GM23248 (cell line): ENCODE measurements at regions not wholly inside any gene's neighbourhood (a gene's known extent, or its start where the extent isn't known, plus 50 kb on each side); places are given as distances from the start of the nearest gene placed in this dataset.

Experiments
- DNase-seq: peaks from one replicate; pipeline ENCODE4 v3.0.0-alpha.2; 2015
- H2AFZ ChIP-seq: fragments of 200-600 bp; sonication (generic); 2 replicates; pipeline ENCODE4 v1.6.1; 2016; ENCODE audit warnings: antibody characterized with exemption
- H3F3A ChIP-seq: fragments of 200-600 bp; sonication (generic); 2 replicates; pipeline ENCODE4 v1.6.1; 2016; ENCODE audit warnings: mild to moderate bottlenecking, antibody characterized with exemption, mixed run types; ENCODE audit not compliant: insufficient read depth
- H3K27ac ChIP-seq: fragments of 200-600 bp; sonication (generic); 2 replicates; pipeline ENCODE4 v1.5.1; 2016; ENCODE audit warnings: mild to moderate bottlenecking
- H3K27me3 ChIP-seq: fragments of 200-600 bp; sonication (generic); replicated peaks from 2 replicates; pipeline ENCODE4 v1.6.1; 2016; ENCODE audit warnings: mild to moderate bottlenecking; ENCODE audit not compliant: insufficient read depth
- H3K36me3 ChIP-seq: fragments of 200-600 bp; sonication (generic); 2 replicates; pipeline ENCODE4 v1.6.1; 2016; ENCODE audit warnings: low read depth, mild to moderate bottlenecking
- H3K4me1 ChIP-seq: fragments of 200-600 bp; sonication (generic); 2 replicates; pipeline ENCODE4 v1.6.1; 2016; ENCODE audit warnings: mild to moderate bottlenecking; ENCODE audit not compliant: insufficient read depth
- H3K4me2 ChIP-seq: fragments of 200-600 bp; sonication (generic); one replicate; pipeline ENCODE4 v1.6.1; 2016; ENCODE audit warnings: mild to moderate bottlenecking; ENCODE audit not compliant: unreplicated experiment
- H3K4me3 ChIP-seq: fragments of 200-600 bp; sonication (generic); 2 replicates; pipeline ENCODE4 v1.5.1; 2016; ENCODE audit warnings: mild to moderate bottlenecking
- H3K79me2 ChIP-seq: fragments of 200-600 bp; sonication (generic); 2 replicates; pipeline ENCODE4 v1.6.1; 2016; ENCODE audit warnings: mild to moderate bottlenecking; ENCODE audit not compliant: insufficient read depth
- H3K9ac ChIP-seq: fragments of 200-600 bp; sonication (generic); 2 replicates; pipeline ENCODE4 v1.6.1; 2016; ENCODE audit warnings: mild to moderate bottlenecking
- H3K9me2 ChIP-seq: fragments of 200-600 bp; sonication (generic); 2 replicates; pipeline ENCODE4 v1.6.1; 2016; ENCODE audit warnings: mixed run types, mild to moderate bottlenecking, moderate library complexity; ENCODE audit not compliant: insufficient read depth
- H3K9me3 ChIP-seq: fragments of 200-600 bp; sonication (generic); one replicate; pipeline ENCODE4 v1.6.1; 2017; ENCODE audit warnings: low read depth
- H4K20me1 ChIP-seq: fragments of 200-600 bp; sonication (generic); 2 replicates; pipeline ENCODE4 v1.6.0; 2016; ENCODE audit not compliant: insufficient read depth
- EZH2 ChIP-seq: fragments of 200-600 bp; sonication (generic); IDR thresholded peaks from 2 replicates; pipeline ENCODE4 v1.6.1; 2018; ENCODE audit warnings: antibody characterized with exemption, mild to moderate bottlenecking; ENCODE audit not compliant: insufficient read depth, poor library complexity, severe bottlenecking
- EZH2phosphoT487 ChIP-seq: fragments of 200-600 bp; sonication (generic); IDR thresholded peaks from 2 replicates; pipeline ENCODE4 v1.6.1; 2018; ENCODE audit warnings: antibody characterized with exemption, moderate library complexity, mild to moderate bottlenecking, low read depth; ENCODE audit not compliant: insufficient read depth
- WGBS, 2 experiments: methylation state at CpG; one replicate each; pipeline ENCODE4 v1.1.6; 2015 to 2017; ENCODE audit warnings: low lambda C conversion rate in 2 of 2, low coverage in 1 of 2; ENCODE audit errors: missing lambda C conversion rate in 2 of 2; 5-methylcytosine and 5-hydroxymethylcytosine counted together
- in situ Hi-C: fragments of 300-500 bp; cut with MboI; formaldehyde crosslinking; loops from 2 replicates; pipeline ENCODE4 v1.15.0; 2020

DNA sequence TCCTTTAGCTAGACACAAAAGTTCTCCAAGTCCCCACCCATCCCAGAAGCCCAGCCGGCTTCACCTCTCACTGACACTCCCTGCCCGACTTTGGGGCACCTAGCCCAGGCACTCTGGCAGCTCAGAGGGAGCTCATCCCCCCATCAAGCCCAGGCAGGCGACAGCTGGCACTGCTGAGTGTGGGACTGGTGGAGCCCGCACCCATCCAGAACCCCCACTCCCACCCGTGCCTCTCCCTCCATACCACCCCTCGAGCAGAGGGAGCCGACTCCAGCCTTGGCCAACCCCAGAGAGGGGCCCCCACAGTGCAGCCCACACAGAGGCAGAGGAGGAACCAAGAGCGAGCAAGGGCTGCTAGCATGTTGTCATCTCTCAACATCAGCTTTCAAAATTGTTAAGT lies 658.6 kb downstream of the AMY1C start:
- Histone ChIP-seq H2AFZ (no peak overlapping the region), H3K9me2 (no peaks in the 10 kb centered on the region), H3K4me3 (no peak overlapping the region), H3K36me3 (no peaks in the 10 kb centered on the region), H3K4me1 (no peaks in the 10 kb centered on the region), H4K20me1 (no peaks in the 10 kb centered on the region), H3K9ac (no peak overlapping the region), H3K27ac (no peak overlapping the region), H3K27me3 (no peaks in the 10 kb centered on the region), H3K79me2 (no peaks in the 10 kb centered on the region), H3K4me2 (no peak overlapping the region), H3K9me3 (no peaks in the 10 kb centered on the region), H3F3A (no peaks in the 10 kb centered on the region)
- WGBS, 2 experiments, result 12 to 15% methylated on average over 3 to 8 of the region's 8 CpGs
- in situ Hi-C loops, result no loop called here
- no peak for DNase-seq
- no peak for TF ChIP-seq EZH2phosphoT487
- TF ChIP-seq EZH2, result no peak

DNA sequence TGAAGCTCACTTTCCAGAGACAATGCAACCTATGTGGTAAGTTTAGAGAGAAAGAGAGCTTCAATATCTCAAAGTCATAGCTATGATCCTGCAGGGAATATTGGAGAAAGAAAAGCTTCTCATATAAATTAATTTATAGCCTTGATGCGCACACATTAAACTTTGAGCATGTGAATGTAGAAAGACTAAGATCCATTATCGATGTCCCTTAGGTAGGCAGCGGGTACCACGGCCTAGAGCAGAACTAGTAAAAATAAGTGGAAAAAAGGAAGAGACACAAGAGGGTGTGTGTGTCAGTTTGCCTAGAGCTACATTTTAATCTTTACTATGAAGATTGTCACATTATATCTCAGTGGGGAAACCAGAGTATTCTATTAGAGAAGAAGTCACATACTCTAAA lies 685.6 kb downstream of the AMY1C start:
- TF ChIP-seq EZH2phosphoT487 (no peak), EZH2 (no peak)

DNA sequence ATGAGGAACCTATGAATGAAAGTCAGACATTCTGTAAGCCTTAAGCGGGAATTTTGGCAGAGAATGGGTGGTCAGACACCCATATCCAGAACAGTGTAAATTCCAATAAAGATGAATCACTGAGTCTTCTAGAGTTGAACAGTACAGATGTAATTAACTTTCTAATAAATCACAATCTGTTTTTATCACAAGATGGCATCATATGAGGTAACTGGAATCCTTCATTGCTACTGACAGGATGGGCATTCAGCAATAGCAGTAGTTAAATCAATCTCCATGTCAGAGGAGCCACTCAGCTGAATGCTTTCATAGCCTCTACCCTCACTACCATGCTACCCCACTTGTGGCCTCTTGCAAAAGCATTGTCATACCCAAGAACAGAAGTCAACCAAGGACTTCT lies 690.3 kb downstream of the AMY1C start:
- no peaks in the 10 kb centered on the region for H4K20me1 ChIP-seq
- H3K4me2 ChIP-seq, result no peak overlapping the region
- no peaks in the 10 kb centered on the region for H3K27me3 ChIP-seq
- H3K36me3 ChIP-seq, result no peaks in the 10 kb centered on the region
- no peak for DNase-seq
- in situ Hi-C loops, result no loop called here
- no peak overlapping the region for H3K9ac ChIP-seq
- no peak overlapping the region for H2AFZ ChIP-seq
- WGBS, 2 experiments, result 8 to 17% methylated on average over 1 of the region's 1 CpG
- no peak for TF ChIP-seq EZH2phosphoT487
- no peak for TF ChIP-seq EZH2
- no peak overlapping the region for H3K4me3 ChIP-seq
- H3K27ac ChIP-seq, result no peak overlapping the region
- H3K9me3 ChIP-seq, result no peaks in the 10 kb centered on the region
- no peaks in the 10 kb centered on the region for H3K9me2 ChIP-seq
- no peaks in the 10 kb centered on the region for H3F3A ChIP-seq
- H3K79me2 ChIP-seq, result no peaks in the 10 kb centered on the region
- no peaks in the 10 kb centered on the region for H3K4me1 ChIP-seq

More for the DNA sequence above, 685.6 kb downstream of the AMY1C start:
- in situ Hi-C loops, result no loop called here
- DNase-seq, result no peak
- H3K9me2 ChIP-seq, result no peaks in the 10 kb centered on the region
- H3K4me1 ChIP-seq, result no peaks in the 10 kb centered on the region
- H3K27me3 ChIP-seq, result no peaks in the 10 kb centered on the region
- H3K9ac ChIP-seq, result no peak overlapping the region
- H3K79me2 ChIP-seq, result no peaks in the 10 kb centered on the region
- H3K9me3 ChIP-seq, result no peaks in the 10 kb centered on the region
- no peak overlapping the region for H3K27ac ChIP-seq
- no peak overlapping the region for H2AFZ ChIP-seq
- no peak overlapping the region for H3K4me2 ChIP-seq
- WGBS, 2 experiments, result 43 to 47% methylated on average over 4 of the region's 4 CpGs
- H4K20me1 ChIP-seq, result no peaks in the 10 kb centered on the region
- no peak overlapping the region for H3K4me3 ChIP-seq
- H3F3A ChIP-seq, result no peaks in the 10 kb centered on the region
- H3K36me3 ChIP-seq, result no peaks in the 10 kb centered on the region

DNA sequence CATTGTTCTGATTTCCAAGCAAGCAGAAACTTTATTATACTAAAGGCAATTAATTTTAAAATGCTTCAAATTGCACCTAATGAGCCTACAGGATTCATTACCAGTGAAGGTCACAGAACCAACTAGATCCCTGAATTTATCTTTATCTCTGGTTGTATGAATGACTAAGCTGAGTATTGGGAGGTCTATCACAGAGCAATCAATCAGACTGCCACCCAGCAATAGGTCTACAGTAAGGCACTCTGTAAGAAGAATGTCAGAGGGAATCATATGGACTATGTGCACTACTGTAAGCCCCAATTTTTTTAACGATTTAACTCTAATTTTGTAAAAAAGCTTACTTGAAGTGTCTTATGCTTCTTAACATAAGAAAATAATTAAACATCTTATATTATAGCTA lies 707.0 kb downstream of the AMY1C start:
- Histone ChIP-seq H3K9me3 (no peaks in the 10 kb centered on the region), H3K9me2 (no peaks in the 10 kb centered on the region), H3K9ac (no peak overlapping the region), H3K27me3 (no peaks in the 10 kb centered on the region), H3K4me1 (no peaks in the 10 kb centered on the region), H3K79me2 (no peaks in the 10 kb centered on the region), H4K20me1 (no peaks in the 10 kb centered on the region), H3K4me3 (no peak overlapping the region), H3F3A (no peaks in the 10 kb centered on the region), H2AFZ (no peak overlapping the region), H3K36me3 (no peaks in the 10 kb centered on the region), H3K27ac (no peak overlapping the region), H3K4me2 (no peak overlapping the region)
- in situ Hi-C loops, result no loop called here
- WGBS, 2 experiments, result 20 to 25% methylated on average over 1 of the region's 1 CpG
- TF ChIP-seq EZH2phosphoT487, result no peak
- TF ChIP-seq EZH2, result no peak
- DNase-seq, result no peak

DNA sequence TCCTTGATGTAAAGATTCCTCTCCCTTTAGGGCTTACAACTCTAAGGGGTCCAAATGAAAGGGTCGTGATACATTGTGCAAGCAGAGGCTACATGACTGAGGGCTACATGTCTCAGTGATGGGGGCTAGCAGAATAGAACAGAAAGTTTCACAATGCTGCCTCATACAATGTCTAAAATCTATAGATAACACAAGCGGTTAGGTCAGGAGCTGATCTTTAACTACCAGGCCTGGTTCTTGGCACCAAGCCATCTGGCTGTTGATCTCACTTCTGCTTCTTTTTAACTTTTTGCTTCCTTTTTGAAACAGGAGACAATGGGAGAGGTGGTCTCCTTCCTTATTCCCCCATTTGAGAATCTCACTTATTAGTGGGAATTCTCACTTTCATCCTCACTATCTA lies 710.2 kb downstream of the AMY1C start:
- H4K20me1 ChIP-seq, result no peaks in the 10 kb centered on the region
- H3K4me1 ChIP-seq, result no peaks in the 10 kb centered on the region
- no peak overlapping the region for H2AFZ ChIP-seq
- no peak overlapping the region for H3K4me2 ChIP-seq
- no peaks in the 10 kb centered on the region for H3K36me3 ChIP-seq
- no peaks in the 10 kb centered on the region for H3F3A ChIP-seq
- H3K27me3 ChIP-seq, result no peaks in the 10 kb centered on the region
- WGBS, 2 experiments, result 38 to 48% methylated on average over 2 of the region's 2 CpGs
- in situ Hi-C loops, result no loop called here
- no peak overlapping the region for H3K4me3 ChIP-seq
- H3K9ac ChIP-seq, result no peak overlapping the region
- TF ChIP-seq EZH2phosphoT487 (no peak), EZH2 (no peak)
- no peaks in the 10 kb centered on the region for H3K79me2 ChIP-seq
- no peaks in the 10 kb centered on the region for H3K9me2 ChIP-seq
- no peak overlapping the region for H3K27ac ChIP-seq
- H3K9me3 ChIP-seq, result no peaks in the 10 kb centered on the region
- no peak for DNase-seq
